GM18505 (cell line): ENCODE measurements at regions not wholly inside any gene's neighbourhood (a gene's known extent, or its start where the extent isn't known, plus 50 kb on each side); places are given as distances from the start of the nearest gene placed in this dataset.

Source experiments
- ATAC-seq: cut with Tn5 transposase; IDR thresholded peaks from one replicate; pipeline ENCODE4 v1.9.1; 2021; ENCODE audit not compliant: unreplicated experiment
- POLR2A ChIP-seq: IDR thresholded peaks from 4 replicates; pipeline ENCODE4 v1.6.1; 2011; ENCODE audit warnings: borderline replicate concordance; ENCODE audit not compliant: insufficient read depth, insufficient read length; ENCODE audit errors: extremely low read depth

- no peak for TF ChIP-seq POLR2A
- no peak for ATAC-seq
These were observed 352.7 kb upstream of the ZNF507 start for GRCh38 chr19:31992750-31993149.

- ATAC-seq: no peak
These were observed 349.9 kb upstream of the ZNF507 start for GRCh38 chr19:31995546-31995945.

DNA sequence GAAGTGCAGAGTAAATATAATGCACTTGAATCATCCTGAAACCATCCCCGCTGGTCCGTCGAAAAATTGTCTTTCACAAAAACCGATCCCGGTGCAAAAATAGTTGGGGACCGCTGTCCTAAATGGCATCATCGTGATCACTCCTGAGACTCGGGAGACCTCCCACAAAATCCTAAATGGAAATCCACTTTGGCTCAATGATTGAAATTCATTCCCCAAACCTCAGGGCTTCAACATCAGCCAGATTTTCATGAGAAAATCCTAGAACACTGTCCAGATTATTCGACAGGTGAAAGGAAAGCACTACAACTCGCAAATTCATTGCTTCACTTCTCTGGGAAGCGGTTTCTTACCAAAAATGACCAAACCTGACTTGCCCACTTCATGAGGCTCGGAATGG is 335.3 kb upstream of the ZNF507 start:
- no peak for TF ChIP-seq POLR2A

More at GRCh38 chr19:31995546-31995945, 349.9 kb upstream of the ZNF507 start:
- TF ChIP-seq POLR2A: no peak

DNA sequence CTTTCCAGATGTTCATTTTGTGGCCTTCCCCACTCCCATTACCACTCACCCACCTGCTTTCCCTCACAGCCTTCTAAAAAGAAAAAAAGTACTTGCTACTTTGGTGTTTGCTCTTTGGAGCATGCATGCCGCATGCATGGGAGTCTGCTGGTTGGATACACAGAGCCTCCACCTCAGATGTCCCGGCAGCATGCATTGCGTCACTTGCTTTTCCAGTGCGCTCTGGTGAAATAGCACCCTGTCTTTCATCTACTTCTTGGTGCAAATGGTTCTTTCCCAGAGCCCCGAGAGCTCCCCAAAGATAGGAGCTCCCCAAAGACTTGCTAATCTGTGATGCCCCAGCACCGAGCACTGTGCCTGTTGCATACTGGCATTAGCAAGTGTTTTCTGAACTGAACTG is 333.2 kb upstream of the ZNF507 start:
- ATAC-seq: no peak
- no peak for TF ChIP-seq POLR2A

More for the DNA sequence above, 335.3 kb upstream of the ZNF507 start:
- no peak for ATAC-seq

DNA sequence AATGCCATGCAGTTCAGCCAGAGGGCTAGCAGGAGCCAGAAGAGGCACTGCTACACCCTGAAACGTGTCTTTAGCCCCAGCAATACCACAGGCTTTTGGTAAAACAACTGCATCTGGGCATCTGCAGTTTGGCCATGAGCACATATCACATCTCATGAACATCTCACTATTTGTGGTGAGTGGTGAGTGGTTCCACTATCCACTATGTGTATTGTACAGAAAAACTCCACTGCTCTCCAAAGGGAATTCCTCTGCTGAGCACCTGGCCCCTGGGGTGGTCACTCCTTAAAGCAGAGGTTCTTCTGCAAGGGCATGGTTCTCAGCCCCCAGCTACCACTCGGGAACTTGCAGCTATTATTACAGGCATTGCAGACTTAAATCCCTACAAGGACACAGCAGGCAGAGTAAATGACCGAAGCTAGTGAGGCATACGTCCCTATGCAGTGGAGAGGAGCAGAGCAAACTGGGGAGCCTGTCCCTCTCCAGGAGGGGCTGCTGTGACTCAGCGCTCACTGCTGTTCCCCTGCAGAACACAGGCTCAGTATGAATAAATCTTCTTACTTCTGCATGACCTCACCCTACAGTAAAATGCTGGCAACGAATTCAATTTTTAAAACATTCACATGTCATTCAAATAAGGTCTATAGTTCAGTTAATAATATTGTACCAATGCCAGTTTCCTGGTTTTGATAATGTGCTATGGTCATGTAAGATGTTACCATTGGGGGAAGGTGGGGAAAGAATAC is 332.4 kb upstream of the ZNF507 start:
- ATAC-seq: no peak
- TF ChIP-seq POLR2A: no peak

GRCh38 chr19:32017176-32017953 is 328.0 kb upstream of the ZNF507 start:
- TF ChIP-seq POLR2A: no peak

GRCh38 chr19:32018014-32018413 is 327.4 kb upstream of the ZNF507 start:
- TF ChIP-seq POLR2A: no peak
- ATAC-seq: no peak

More at GRCh38 chr19:32017176-32017953, 328.0 kb upstream of the ZNF507 start:
- no peak for ATAC-seq

- no peak for TF ChIP-seq POLR2A
- ATAC-seq: no peak
These were observed 324.9 kb upstream of the ZNF507 start for GRCh38 chr19:32020538-32020937.

GRCh38 chr19:32022044-32022640 is 323.3 kb upstream of the ZNF507 start:
- no peak for TF ChIP-seq POLR2A
- no peak for ATAC-seq

GRCh38 chr19:32022731-32023563 is 322.5 kb upstream of the ZNF507 start:
- ATAC-seq: no peak
- TF ChIP-seq POLR2A: no peak

DNA sequence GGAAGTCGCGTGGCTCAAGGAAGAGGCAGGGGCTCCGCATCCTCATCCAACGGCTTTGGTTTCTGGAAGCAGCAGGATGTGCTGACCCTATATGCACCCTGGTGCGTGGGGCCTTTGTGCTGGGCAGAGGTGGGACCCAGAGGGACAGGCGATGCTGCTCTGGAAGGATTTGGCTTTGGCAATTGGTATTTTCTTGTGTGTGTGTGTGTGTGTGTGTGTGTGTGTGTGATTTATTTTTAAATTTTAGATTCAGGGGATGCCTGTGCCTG is 321.9 kb upstream of the ZNF507 start:
- ATAC-seq: no peak
- no peak for TF ChIP-seq POLR2A

- no peak for ATAC-seq
- TF ChIP-seq POLR2A: no peak
These were observed 316.2 kb upstream of the ZNF507 start for GRCh38 chr19:32029235-32029634.

DNA sequence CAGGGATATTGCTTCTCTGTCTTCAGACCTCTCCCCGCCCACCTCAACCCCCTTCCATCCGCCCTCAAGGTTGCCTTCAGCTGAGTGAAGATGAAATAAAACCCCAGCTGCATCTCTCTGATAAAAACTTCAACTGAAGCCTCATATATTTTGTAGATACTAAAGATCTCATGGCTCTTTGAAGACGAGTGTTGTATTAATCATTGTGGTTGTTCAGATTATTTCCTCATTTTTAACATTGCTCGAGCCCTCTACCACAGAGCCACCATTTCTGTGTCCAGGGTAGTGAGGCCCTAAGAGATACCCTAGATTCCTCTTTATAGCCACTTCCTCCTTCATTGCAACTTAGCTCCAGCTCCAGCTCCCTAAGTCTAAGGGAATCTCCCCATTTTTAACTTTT is 312.8 kb upstream of the ZNF507 start:
- no peak for ATAC-seq
- no peak for TF ChIP-seq POLR2A

DNA sequence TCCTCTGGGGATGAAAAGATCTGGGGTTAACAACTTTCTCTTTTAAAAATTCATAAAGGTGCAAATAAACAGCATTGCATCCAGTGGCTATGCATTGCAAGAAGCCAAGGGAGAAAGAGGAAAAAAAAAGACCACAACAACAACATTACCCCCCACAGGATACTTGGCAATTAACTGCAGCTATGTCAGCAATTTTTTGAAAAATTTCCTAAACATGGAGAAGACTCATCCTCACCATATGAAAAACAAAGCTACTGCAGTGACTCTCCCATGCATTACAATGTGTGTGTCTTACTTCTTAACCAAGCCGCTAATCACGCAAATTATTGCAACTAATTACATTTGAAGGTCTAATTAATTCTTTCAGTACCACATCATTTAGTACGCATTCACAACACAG is 309.8 kb upstream of the ZNF507 start:
- ATAC-seq: no peak
- TF ChIP-seq POLR2A: no peak
